ENCODE measurements at regions not wholly inside any gene's neighbourhood (a gene's known extent, or its start where the extent isn't known, plus 50 kb on each side); places are given as distances from the start of the nearest gene placed in this dataset.

DNA sequence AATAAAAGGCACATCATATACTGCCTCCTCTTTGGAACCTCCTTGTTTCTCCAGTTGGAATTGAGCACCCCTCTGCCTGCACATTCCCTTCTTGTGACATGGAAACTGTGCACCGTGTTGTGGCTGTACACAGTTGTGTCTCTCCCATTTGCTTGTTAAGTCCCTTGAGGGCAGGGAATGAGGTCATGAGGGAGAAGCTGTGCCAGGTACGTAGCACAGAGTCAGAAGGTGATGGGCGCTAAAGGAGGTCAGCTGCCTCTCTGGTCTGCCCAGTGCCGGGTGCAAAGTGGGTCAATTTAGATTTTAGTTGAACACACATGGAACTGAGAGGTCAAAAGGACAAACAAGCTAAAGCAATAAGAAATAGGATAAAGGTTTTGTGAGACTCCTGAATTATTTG is 124.4 kb downstream of the FAM43A start:
- no peak for ATAC-seq (ENCODE audit: low read depth)
- no peak overlapping the region for H3K27ac Mint-ChIP-seq
- peaks cover 12 to 15% of the 10 kb centered on the region in 2 donors for H3K4me1 ChIP-seq (ENCODE audit: control insufficient read depth in 2 of 2, insufficient read depth in 2 of 2, low read length in 2 of 2)
- no peaks in the 10 kb centered on the region for H3K9me3 Mint-ChIP-seq (ENCODE audit: insufficient read depth)
- no peak overlapping the region for H3K4me3 Mint-ChIP-seq
- H3K27me3 Mint-ChIP-seq: peaks cover 15% of the 10 kb centered on the region
- peaks cover 18% of the 10 kb centered on the region for H3K4me1 Mint-ChIP-seq
- intact Hi-C loops (cut with micrococcal nuclease): no loop called here
- H3K9ac ChIP-seq (ENCODE audit: low read length): no peak overlapping the region
- ChIA-PET CTCF (interaction anchor here (1.4 kb wide), 1 partner anchor 128 kb away, joined by 4 read pairs; no protein-coding TSS in a partner anchor), POLR2A (no interaction called here)
- no peak overlapping the region for H3K4me2 ChIP-seq (replicated peaks; ENCODE audit: low read depth, low read length, poor library complexity, severe bottlenecking)
- H3K9me3 ChIP-seq (ENCODE audit: control extremely low read depth in 1 of 3, control insufficient read depth in 2 of 3, insufficient read depth in 1 of 3, low read length in 2 of 3): no peaks in the 10 kb centered on the region
- no peak overlapping the region for H3K27ac ChIP-seq (ENCODE audit: low read length in 2 of 2)
- no peaks in the 10 kb centered on the region for H3K79me2 ChIP-seq (ENCODE audit: control insufficient read depth, insufficient read depth, low read length)
- H3K36me3 ChIP-seq (replicated peaks in 1 of 2; ENCODE audit: control extremely low read depth in 1 of 2, control insufficient read depth in 1 of 2, extremely low read depth in 1 of 2, insufficient read depth in 2 of 2, low read length in 1 of 2): no peaks in the 10 kb centered on the region
- peaks cover 0 to 5% (median 0%) of the 10 kb centered on the region in 4 experiments for H3K27me3 ChIP-seq (replicated peaks in 1 of 4; ENCODE audit: control extremely low read depth in 1 of 4, control insufficient read depth in 3 of 4, insufficient read depth in 4 of 4, low read length in 3 of 4)
- 81% methylated on average over 4 of the region's 4 CpGs for WGBS (ENCODE audit: insufficient coverage)
- no peak overlapping the region for H3K4me3 ChIP-seq (ENCODE audit: control extremely low read depth in 1 of 5, extremely low read depth in 1 of 5, insufficient read depth in 1 of 5, low read depth in 2 of 5, low read length in 4 of 5)
- DNase-seq: no peak
- TF ChIP-seq, protein P1, sequence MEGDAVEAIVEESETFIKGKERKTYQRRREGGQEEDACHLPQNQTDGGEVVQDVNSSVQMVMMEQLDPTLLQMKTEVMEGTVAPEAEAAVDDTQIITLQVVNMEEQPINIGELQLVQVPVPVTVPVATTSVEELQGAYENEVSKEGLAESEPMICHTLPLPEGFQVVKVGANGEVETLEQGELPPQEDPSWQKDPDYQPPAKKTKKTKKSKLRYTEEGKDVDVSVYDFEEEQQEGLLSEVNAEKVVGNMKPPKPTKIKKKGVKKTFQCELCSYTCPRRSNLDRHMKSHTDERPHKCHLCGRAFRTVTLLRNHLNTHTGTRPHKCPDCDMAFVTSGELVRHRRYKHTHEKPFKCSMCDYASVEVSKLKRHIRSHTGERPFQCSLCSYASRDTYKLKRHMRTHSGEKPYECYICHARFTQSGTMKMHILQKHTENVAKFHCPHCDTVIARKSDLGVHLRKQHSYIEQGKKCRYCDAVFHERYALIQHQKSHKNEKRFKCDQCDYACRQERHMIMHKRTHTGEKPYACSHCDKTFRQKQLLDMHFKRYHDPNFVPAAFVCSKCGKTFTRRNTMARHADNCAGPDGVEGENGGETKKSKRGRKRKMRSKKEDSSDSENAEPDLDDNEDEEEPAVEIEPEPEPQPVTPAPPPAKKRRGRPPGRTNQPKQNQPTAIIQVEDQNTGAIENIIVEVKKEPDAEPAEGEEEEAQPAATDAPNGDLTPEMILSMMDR (IDR thresholded peaks at IDR 0.05): no peak
- H2AFZ ChIP-seq (ENCODE audit: insufficient read depth, low read depth, low read length, poor library complexity, severe bottlenecking): no peak overlapping the region
- H4K20me1 ChIP-seq (ENCODE audit: control insufficient read depth, insufficient read depth, low read length, poor library complexity, severe bottlenecking): no peaks in the 10 kb centered on the region

DNA sequence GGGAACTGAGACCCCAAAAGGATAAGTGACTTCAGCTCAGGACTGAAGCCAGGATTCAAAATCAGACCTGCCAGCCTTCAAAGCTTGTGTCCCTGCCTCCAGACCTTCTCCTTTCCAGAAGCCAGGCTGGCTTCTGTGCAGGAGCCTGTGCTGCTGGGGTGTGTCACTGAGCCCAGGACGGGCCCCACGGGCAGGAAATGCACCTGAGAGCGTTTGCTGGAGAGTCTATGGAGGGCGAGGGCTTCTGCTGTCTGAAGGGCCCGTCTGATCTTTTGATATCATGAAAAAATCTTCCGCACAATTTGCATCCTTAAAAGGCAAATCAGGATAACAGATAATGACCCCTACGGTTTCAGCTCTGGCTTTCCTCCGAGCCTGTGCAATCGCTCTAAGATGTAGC is 125.4 kb downstream of the FAM43A start:
- DNase-seq (no peak), ATAC-seq (ENCODE audit: low read depth) (no peak)
- Histone ChIP-seq H3K4me1 (ENCODE audit: control insufficient read depth in 2 of 2, insufficient read depth in 2 of 2, low read length in 2 of 2) (peaks cover 12 to 15% of the 10 kb centered on the region in 2 donors), H3K9ac (ENCODE audit: low read length) (no peak overlapping the region), H3K36me3 (replicated peaks in 1 of 2; ENCODE audit: control extremely low read depth in 1 of 2, control insufficient read depth in 1 of 2, extremely low read depth in 1 of 2, insufficient read depth in 2 of 2, low read length in 1 of 2) (no peaks in the 10 kb centered on the region), H4K20me1 (ENCODE audit: control insufficient read depth, insufficient read depth, low read length, poor library complexity, severe bottlenecking) (no peaks in the 10 kb centered on the region), H3K4me3 (ENCODE audit: control extremely low read depth in 1 of 5, extremely low read depth in 1 of 5, insufficient read depth in 1 of 5, low read depth in 2 of 5, low read length in 4 of 5) (no peak overlapping the region), H3K9me3 (ENCODE audit: control extremely low read depth in 1 of 3, control insufficient read depth in 2 of 3, insufficient read depth in 1 of 3, low read length in 2 of 3) (no peaks in the 10 kb centered on the region), H3K27ac (ENCODE audit: low read length in 2 of 2) (no peak overlapping the region), H2AFZ (ENCODE audit: insufficient read depth, low read depth, low read length, poor library complexity, severe bottlenecking) (no peak overlapping the region), H3K79me2 (ENCODE audit: control insufficient read depth, insufficient read depth, low read length) (no peaks in the 10 kb centered on the region), H3K27me3 (replicated peaks in 1 of 4; ENCODE audit: control extremely low read depth in 1 of 4, control insufficient read depth in 3 of 4, insufficient read depth in 4 of 4, low read length in 3 of 4) (peaks cover 0 to 2% (median 0%) of the 10 kb centered on the region in 4 experiments), H3K4me2 (replicated peaks; ENCODE audit: low read depth, low read length, poor library complexity, severe bottlenecking) (no peak overlapping the region)
- POLR2A ChIA-PET: interaction anchor here (0.5 kb wide), 1 partner anchor 45 kb away, joined by 3 read pairs; no protein-coding TSS in a partner anchor
- no peak overlapping the region for H3K27ac Mint-ChIP-seq
- intact Hi-C loops (cut with micrococcal nuclease): no loop called here
- CTCF ChIA-PET: no interaction called here
- H3K4me1 Mint-ChIP-seq: peaks cover 18% of the 10 kb centered on the region
- H3K4me3 Mint-ChIP-seq: peak overlapping the region; percentile 15
- 66% methylated on average over 8 of the region's 9 CpGs for WGBS (ENCODE audit: insufficient coverage)
- H3K9me3 Mint-ChIP-seq (ENCODE audit: insufficient read depth): no peaks in the 10 kb centered on the region
- TF ChIP-seq, protein P1 (IDR thresholded peaks at IDR 0.05): no peak
- no peak for TF ChIP-seq EZH2 (IDR thresholded peaks at IDR 0.05; ENCODE audit: borderline replicate concordance, insufficient read depth, low read depth, low read length, poor library complexity, severe bottlenecking)
- peaks cover 6% of the 10 kb centered on the region for H3K27me3 Mint-ChIP-seq

Measured in B cell (primary cell).